Fibroblast of villous mesenchyme (primary cell): ENCODE measurements at regions not wholly inside any gene's neighbourhood (a gene's known extent, or its start where the extent isn't known, plus 50 kb on each side); places are given as distances from the start of the nearest gene placed in this dataset.
A peak's percentile ranks its signal among the peaks of the same experiment; 100 is the strongest.

Source experiments
- DNase-seq: peaks from one replicate; pipeline ENCODE4 v3.0.0-alpha.2; 2010; ENCODE audit warnings: low read depth
- H3K4me3 ChIP-seq: 2 replicates; pipeline ENCODE4 v1.5.1; 2011; ENCODE audit warnings: low read depth, mild to moderate bottlenecking, low read length
- CTCF ChIP-seq: IDR thresholded peaks from 2 replicates; pipeline ENCODE4 v1.5.1; 2012; ENCODE audit warnings: low read depth, mild to moderate bottlenecking, low read length; ENCODE audit not compliant: insufficient read depth

GRCh38 chr4:145339075-145339725, 142.5 kb upstream of the SMAD1 start:
- no peak overlapping the region for H3K4me3 ChIP-seq
- DNase-seq: no peak
- TF ChIP-seq CTCF: no peak

GRCh38 chr4:145338568-145338967, 143.1 kb upstream of the SMAD1 start:
- no peak for TF ChIP-seq CTCF
- no peak overlapping the region for H3K4me3 ChIP-seq
- no peak for DNase-seq

- DNase-seq: no peak
- no peak for TF ChIP-seq CTCF
- H3K4me3 ChIP-seq: no peak overlapping the region
These were observed 144.3 kb upstream of the SMAD1 start for GRCh38 chr4:145337391-145337790.

- no peak for DNase-seq
- no peak overlapping the region for H3K4me3 ChIP-seq
- TF ChIP-seq CTCF: no peak
These were observed 147.9 kb upstream of the SMAD1 start for GRCh38 chr4:145333786-145334185.

GRCh38 chr4:145326491-145326890, 146.1 kb upstream of the OTUD4 start:
- TF ChIP-seq CTCF: no peak
- DNase-seq: no peak
- no peak overlapping the region for H3K4me3 ChIP-seq

- no peak for TF ChIP-seq CTCF
- DNase-seq: no peak
- H3K4me3 ChIP-seq: no peak overlapping the region
These were observed 143.8 kb upstream of the OTUD4 start for GRCh38 chr4:145324161-145324560.

- H3K4me3 ChIP-seq: no peak overlapping the region
- peak; percentile 21 for DNase-seq
- no peak for TF ChIP-seq CTCF
These were observed 139.9 kb upstream of the OTUD4 start for GRCh38 chr4:145320294-145320693.
